ENCODE measurements at regions not wholly inside any gene's neighbourhood (a gene's known extent, or its start where the extent isn't known, plus 50 kb on each side); places are given as distances from the start of the nearest gene placed in this dataset.

DNA sequence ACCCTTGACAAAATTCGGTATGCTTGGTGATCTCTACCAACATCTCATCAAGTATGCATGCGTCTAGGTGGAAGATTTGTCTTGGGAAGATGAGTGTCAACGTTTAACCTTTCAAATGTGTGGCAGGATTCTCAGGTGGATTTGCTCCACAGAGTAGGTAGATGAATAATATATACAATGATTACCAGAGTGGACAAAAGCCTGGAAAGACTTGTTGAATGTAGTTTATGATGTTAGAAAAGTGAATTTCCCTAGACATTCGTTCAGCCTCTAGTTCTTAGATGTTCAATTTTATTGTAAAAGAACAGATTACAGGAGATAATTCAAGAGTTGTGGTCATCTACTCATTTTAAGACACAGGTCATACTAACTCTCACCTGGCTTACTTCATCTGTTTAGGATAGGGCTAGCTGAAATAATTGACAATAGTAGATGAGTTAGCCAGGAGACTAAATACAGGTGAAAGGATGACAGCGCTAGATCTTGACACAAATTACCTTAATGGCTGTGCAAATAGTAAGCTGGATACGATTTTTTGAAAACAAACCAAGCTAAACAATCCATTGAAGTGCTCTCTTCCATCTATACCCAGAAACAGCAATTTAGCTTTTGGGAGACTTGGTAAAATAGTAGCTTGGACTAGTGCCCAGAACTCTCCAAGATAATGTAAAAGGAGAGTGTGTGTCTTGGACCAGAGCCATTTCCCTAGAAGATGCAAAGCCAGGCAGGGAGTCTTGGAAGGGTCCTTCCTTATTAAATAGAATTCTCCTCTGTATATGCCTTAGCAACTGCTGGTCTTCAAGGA lies 168.0 kb downstream of the DACT1 start:
- no peaks in the 10 kb centered on the region for H3K4me1 Mint-ChIP-seq

DNA sequence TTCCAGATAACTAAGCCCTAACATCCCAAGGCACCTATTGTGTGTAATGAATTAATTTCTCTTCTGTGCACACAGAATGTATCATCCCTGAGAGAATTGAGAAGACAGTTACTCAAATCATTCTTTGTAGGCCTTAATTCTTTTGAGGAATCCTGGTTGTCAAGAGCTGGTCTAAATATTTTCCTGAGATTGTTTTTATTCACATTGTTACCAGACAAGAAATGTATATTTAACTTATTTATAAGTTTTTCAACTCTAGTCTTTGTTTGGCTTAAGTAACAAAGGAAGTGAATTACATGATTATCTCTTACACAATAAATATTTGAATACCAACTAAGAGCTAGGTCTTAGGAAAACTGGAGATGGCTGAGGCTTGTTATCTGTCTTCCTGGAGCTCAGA lies 169.4 kb downstream of the DACT1 start:
- no peak overlapping the region for H3K4me3 ChIP-seq
- H3K4me1 ChIP-seq: no peaks in the 10 kb centered on the region
- no peaks in the 10 kb centered on the region for H3F3A ChIP-seq (ENCODE audit: low read depth)
- no peak overlapping the region for H3K9ac ChIP-seq
- DNase-seq (ENCODE audit: low spot score): no peak
- Mint-ChIP-seq H3K4me1 (no peaks in the 10 kb centered on the region), H3K36me3 (no peaks in the 10 kb centered on the region), H3K9me3 (peaks cover 4% of the 10 kb centered on the region), H3K27ac (no peak overlapping the region), H3K27me3 (ENCODE audit: insufficient read depth, low read depth) (peaks cover 3% of the 10 kb centered on the region), H3K4me3 (no peak overlapping the region)
- no peaks in the 10 kb centered on the region for H3K9me3 ChIP-seq (ENCODE audit: low read depth)
- no peak overlapping the region for H3K4me2 ChIP-seq
- H3K79me2 ChIP-seq (ENCODE audit: low read depth): no peaks in the 10 kb centered on the region
- no peak overlapping the region for H2AFZ ChIP-seq (replicated peaks)
- H4K20me1 ChIP-seq (ENCODE audit: low read depth): no peaks in the 10 kb centered on the region
- H3K27ac ChIP-seq: no peak overlapping the region
- TF ChIP-seq, protein P1, sequence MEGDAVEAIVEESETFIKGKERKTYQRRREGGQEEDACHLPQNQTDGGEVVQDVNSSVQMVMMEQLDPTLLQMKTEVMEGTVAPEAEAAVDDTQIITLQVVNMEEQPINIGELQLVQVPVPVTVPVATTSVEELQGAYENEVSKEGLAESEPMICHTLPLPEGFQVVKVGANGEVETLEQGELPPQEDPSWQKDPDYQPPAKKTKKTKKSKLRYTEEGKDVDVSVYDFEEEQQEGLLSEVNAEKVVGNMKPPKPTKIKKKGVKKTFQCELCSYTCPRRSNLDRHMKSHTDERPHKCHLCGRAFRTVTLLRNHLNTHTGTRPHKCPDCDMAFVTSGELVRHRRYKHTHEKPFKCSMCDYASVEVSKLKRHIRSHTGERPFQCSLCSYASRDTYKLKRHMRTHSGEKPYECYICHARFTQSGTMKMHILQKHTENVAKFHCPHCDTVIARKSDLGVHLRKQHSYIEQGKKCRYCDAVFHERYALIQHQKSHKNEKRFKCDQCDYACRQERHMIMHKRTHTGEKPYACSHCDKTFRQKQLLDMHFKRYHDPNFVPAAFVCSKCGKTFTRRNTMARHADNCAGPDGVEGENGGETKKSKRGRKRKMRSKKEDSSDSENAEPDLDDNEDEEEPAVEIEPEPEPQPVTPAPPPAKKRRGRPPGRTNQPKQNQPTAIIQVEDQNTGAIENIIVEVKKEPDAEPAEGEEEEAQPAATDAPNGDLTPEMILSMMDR (IDR thresholded peaks at IDR 0.05): no peak
- no peak for TF ChIP-seq EZH2 (IDR thresholded peaks at IDR 0.05)
- no peak for TF ChIP-seq EZH2phosphoT487 (IDR thresholded peaks at IDR 0.05)
- H3K36me3 ChIP-seq: no peaks in the 10 kb centered on the region
- H3K27me3 ChIP-seq: no peaks in the 10 kb centered on the region

More for the DNA sequence above, 168.0 kb downstream of the DACT1 start:
- Histone ChIP-seq H3F3A (ENCODE audit: low read depth) (no peaks in the 10 kb centered on the region), H3K4me2 (no peak overlapping the region), H4K20me1 (ENCODE audit: low read depth) (no peaks in the 10 kb centered on the region), H3K4me1 (no peaks in the 10 kb centered on the region), H3K9ac (no peak overlapping the region), H3K4me3 (no peak overlapping the region), H3K9me3 (ENCODE audit: low read depth) (no peaks in the 10 kb centered on the region), H3K36me3 (no peaks in the 10 kb centered on the region), H3K27me3 (no peaks in the 10 kb centered on the region), H3K27ac (no peak overlapping the region), H2AFZ (replicated peaks) (no peak overlapping the region), H3K79me2 (ENCODE audit: low read depth) (no peaks in the 10 kb centered on the region)
- Mint-ChIP-seq H3K4me3 (no peak overlapping the region), H3K27ac (no peak overlapping the region), H3K27me3 (ENCODE audit: insufficient read depth, low read depth) (peaks cover 3% of the 10 kb centered on the region), H3K36me3 (no peaks in the 10 kb centered on the region), H3K9me3 (peaks cover 4% of the 10 kb centered on the region)
- TF ChIP-seq EZH2phosphoT487 (IDR thresholded peaks at IDR 0.05) (no peak), EZH2 (IDR thresholded peaks at IDR 0.05) (no peak)
- TF ChIP-seq, protein P1 (IDR thresholded peaks at IDR 0.05): no peak
- DNase-seq (ENCODE audit: low spot score): no peak

DNA sequence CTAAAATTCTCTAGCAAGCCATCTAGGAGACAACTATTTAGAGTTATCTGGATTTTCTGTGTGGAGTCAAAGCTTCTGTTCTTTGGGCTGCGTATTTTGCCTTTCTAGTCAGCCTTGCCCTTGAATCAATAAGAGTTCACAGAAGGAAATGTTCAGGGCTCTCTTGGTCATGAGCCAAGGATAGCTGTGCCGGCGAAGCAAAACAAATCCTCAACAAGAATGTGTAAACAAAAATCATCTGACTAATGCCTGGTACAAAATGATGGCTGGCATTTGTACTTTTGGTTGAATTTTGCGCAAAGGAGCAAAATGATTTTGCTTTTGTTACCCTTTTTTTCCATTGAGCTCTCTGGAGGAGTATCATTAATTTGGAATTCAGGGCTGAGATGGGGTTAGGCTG lies 171.1 kb downstream of the DACT1 start:
- Histone ChIP-seq H2AFZ (replicated peaks) (no peak overlapping the region), H3K4me1 (no peaks in the 10 kb centered on the region), H3K36me3 (no peaks in the 10 kb centered on the region), H3K4me3 (no peak overlapping the region), H3K9me3 (ENCODE audit: low read depth) (no peaks in the 10 kb centered on the region), H3F3A (ENCODE audit: low read depth) (no peaks in the 10 kb centered on the region), H3K4me2 (no peak overlapping the region), H3K79me2 (ENCODE audit: low read depth) (no peaks in the 10 kb centered on the region), H3K27me3 (no peaks in the 10 kb centered on the region), H4K20me1 (ENCODE audit: low read depth) (no peaks in the 10 kb centered on the region), H3K27ac (no peak overlapping the region), H3K9ac (no peak overlapping the region)
- Mint-ChIP-seq H3K4me3 (no peak overlapping the region), H3K9me3 (no peaks in the 10 kb centered on the region), H3K27ac (no peak overlapping the region), H3K27me3 (ENCODE audit: insufficient read depth, low read depth) (peaks cover 3% of the 10 kb centered on the region), H3K36me3 (no peaks in the 10 kb centered on the region), H3K4me1 (no peaks in the 10 kb centered on the region)
- TF ChIP-seq, protein P1 (IDR thresholded peaks at IDR 0.05): no peak
- TF ChIP-seq EZH2 (IDR thresholded peaks at IDR 0.05) (no peak), EZH2phosphoT487 (IDR thresholded peaks at IDR 0.05) (no peak)
- no peak for DNase-seq (ENCODE audit: low spot score)

Data from neural progenitor cell (in vitro differentiated cells).